HCT116 (cell line): ENCODE measurements at regions not wholly inside any gene's neighbourhood (a gene's known extent, or its start where the extent isn't known, plus 50 kb on each side); places are given as distances from the start of the nearest gene placed in this dataset.

Experiments
- ATAC-seq: fragments of 200-7000 bp; cut with Tn5 transposase; 2 replicates; pipeline ENCODE4 v1.9.1; 2020; ENCODE audit warnings: mild to moderate bottlenecking, moderate library complexity
- BruUV-seq: library from RNA; stranded (reverse); fragments of 400-500 nt; replicated peaks from 2 replicates; lab custom pipeline; 2021; lab: Mats Ljungman, UMichigan
- CTCF ChIA-PET: fragments of 300-600 bp; sonication (Branson Sonifier 250); formaldehyde crosslinking; loops from one replicate; lab custom pipeline; 2021; ENCODE audit warnings: antibody characterized with exemption; lab: Charles Lee
- POLR2A ChIA-PET: fragments of 300-600, 350-600 bp; sonication (Branson Sonifier 250); formaldehyde crosslinking; loops from one replicate; lab custom pipeline; 2021; ENCODE audit warnings: antibody characterized with exemption; lab: Charles Lee
- RAD21 ChIA-PET, 2 experiments: fragments of 300-600 bp; sonication (Branson Sonifier 250); formaldehyde crosslinking; loops; one replicate each; lab custom pipeline; 2023; ENCODE audit warnings: low total read pairs in 2 of 2; ENCODE audit not compliant: uncharacterized antibody in 2 of 2, unreplicated experiment in 2 of 2, low non-redundant PET in 1 of 2; lab: Charles Lee
- DNase-seq: peaks from one replicate; pipeline ENCODE4 v3.0.0-alpha.2; 2010; ENCODE audit warnings: low read depth, low spot score
- H2AFZ ChIP-seq: fragments of 200-600 bp; shearing (Covaris generic), sonication (generic); 2 replicates; pipeline ENCODE4 v1.6.1; 2017; ENCODE audit warnings: low read depth, mixed run types, mixed read lengths, antibody characterized with exemption, low read length; ENCODE audit not compliant: poor library complexity, severe bottlenecking
- H3K27ac ChIP-seq: 2 replicates; pipeline ENCODE4 v1.5.1; 2012; ENCODE audit warnings: low read depth, low read length
- H3K27me3 ChIP-seq: fragments of 200-600 bp; sonication (generic); 2 replicates; pipeline ENCODE4 v1.6.1; 2016; ENCODE audit warnings: mixed run types, low read length, mixed read lengths; ENCODE audit not compliant: insufficient read depth
- H3K36me3 ChIP-seq, 2 experiments: fragments of 200-500 bp in 1 of 2; fragments of 200-600 bp in 1 of 2; sonication (Bioruptor generic) in 1 of 2; sonication (generic) in 1 of 2; 2 replicates each; pipeline versions ENCODE4 v1.5.1 to v1.6.1; 2014 to 2016; ENCODE audit warnings: low read length in 2 of 2, inconsistent platforms in 1 of 2, mixed read lengths in 1 of 2, mixed run types in 1 of 2; ENCODE audit not compliant: insufficient read depth in 2 of 2, control insufficient read depth in 1 of 2
- H3K4me1 ChIP-seq, 2 experiments: fragments of 200-600 bp in 1 of 2; sonication (generic) in 1 of 2; 2 replicates each; pipeline versions ENCODE4 v1.5.1 to v1.6.1; 2012 to 2017; ENCODE audit warnings: low read length in 2 of 2, inconsistent platforms in 1 of 2, mild to moderate bottlenecking in 1 of 2, mixed read lengths in 1 of 2, mixed run types in 1 of 2, moderate library complexity in 1 of 2; ENCODE audit not compliant: insufficient read depth in 2 of 2, control insufficient read depth in 1 of 2
- H3K4me2 ChIP-seq: fragments of 200-600 bp; sonication (generic); 2 replicates; pipeline ENCODE4 v1.6.1; 2017; ENCODE audit warnings: mixed run types, low read length, mixed read lengths
- H3K4me3 ChIP-seq, 2 experiments: fragments of 200-600 bp in 1 of 2; sonication (generic) in 1 of 2; replicated peaks in 1 of 2; 2 replicates each; pipeline ENCODE4 v1.5.1; 2011 to 2016; ENCODE audit warnings: low read length in 2 of 2, control low read depth in 1 of 2, low read depth in 1 of 2, mild to moderate bottlenecking in 1 of 2, mixed read lengths in 1 of 2, mixed run types in 1 of 2
- H3K79me2 ChIP-seq: fragments of 200-600 bp; sonication (generic); 2 replicates; pipeline ENCODE4 v1.6.1; 2017; ENCODE audit warnings: mild to moderate bottlenecking, mixed run types, low read length, moderate library complexity, mixed read lengths; ENCODE audit not compliant: insufficient read depth
- H3K9ac ChIP-seq: fragments of 200-600 bp; sonication (generic); 2 replicates; pipeline ENCODE4 v1.6.1; 2016; ENCODE audit warnings: low read length, mixed read lengths
- H3K9me2 ChIP-seq: fragments of 200-600 bp; sonication (generic), shearing (Covaris generic); 2 replicates; pipeline ENCODE4 v1.6.1; 2017; ENCODE audit warnings: mixed run types, mild to moderate bottlenecking, moderate library complexity; ENCODE audit not compliant: insufficient read depth
- H3K9me3 ChIP-seq, 2 experiments: fragments of 200-500 bp in 1 of 2; fragments of 200-600 bp in 1 of 2; sonication (Bioruptor generic) in 1 of 2; sonication (generic) in 1 of 2; 2 replicates each; pipeline ENCODE4 v1.6.1; 2014 to 2017; ENCODE audit warnings: low read length in 2 of 2, mixed read lengths in 2 of 2, inconsistent platforms in 1 of 2, low read depth in 1 of 2, mild to moderate bottlenecking in 1 of 2, mixed run types in 1 of 2, moderate library complexity in 1 of 2; ENCODE audit not compliant: control insufficient read depth in 1 of 2, insufficient read depth in 1 of 2
- H4K20me1 ChIP-seq: fragments of 200-600 bp; sonication (generic), shearing (Covaris generic); 2 replicates; pipeline ENCODE4 v1.6.1; 2017; ENCODE audit warnings: mixed run types, mild to moderate bottlenecking, moderate library complexity; ENCODE audit not compliant: insufficient read depth
- ATF3 ChIP-seq: IDR thresholded peaks from 2 replicates; pipeline ENCODE4 v1.6.1; 2012
- CBX3 ChIP-seq: IDR thresholded peaks from 2 replicates; pipeline ENCODE4 v1.6.1; 2012; ENCODE audit warnings: low read depth
- EGR1 ChIP-seq: IDR thresholded peaks from 2 replicates; pipeline ENCODE4 v1.6.1; 2012; ENCODE audit warnings: low read depth
- EZH2phosphoT487 ChIP-seq: fragments of 200-600 bp; IDR thresholded peaks from 2 replicates; pipeline ENCODE4 v1.6.1; 2018; ENCODE audit warnings: antibody characterized with exemption, borderline replicate concordance
- FOSL1 ChIP-seq: IDR thresholded peaks from 2 replicates; pipeline ENCODE4 v1.6.1; 2012; ENCODE audit warnings: low read depth
- RAD21 ChIP-seq: IDR thresholded peaks from 2 replicates; pipeline ENCODE4 v1.6.1; 2012; ENCODE audit warnings: low read depth, mild to moderate bottlenecking
- SIN3A ChIP-seq: IDR thresholded peaks from 2 replicates; pipeline ENCODE4 v1.6.1; 2012; ENCODE audit warnings: low read depth
- SP1 ChIP-seq: IDR thresholded peaks from 2 replicates; pipeline ENCODE4 v1.6.1; 2012; ENCODE audit warnings: low read depth
- SRF ChIP-seq: IDR thresholded peaks from 2 replicates; pipeline ENCODE4 v1.6.1; 2012; ENCODE audit warnings: low read depth
- ZBTB33 ChIP-seq: IDR thresholded peaks from 2 replicates; pipeline ENCODE4 v1.6.1; 2011; ENCODE audit warnings: mild to moderate bottlenecking, low read length, moderate library complexity; ENCODE audit not compliant: insufficient replicate concordance; ENCODE audit errors: extremely low read depth
- ZFX ChIP-seq: fragments of 450-650 bp; IDR thresholded peaks from 2 replicates; pipeline ENCODE4 v1.6.1; 2017
- intact Hi-C: fragments of 100-400 bp; cut with micrococcal nuclease; formaldehyde crosslinking; loops from 2 replicates; pipeline ENCODE4 v1.10.0; 2022

- intact Hi-C loops: no loop called here
- H3K9ac ChIP-seq: no peak overlapping the region
- no peaks in the 10 kb centered on the region for H3K36me3 ChIP-seq
- H2AFZ ChIP-seq: no peak overlapping the region
- no peaks in the 10 kb centered on the region for H3K9me3 ChIP-seq
- no peaks in the 10 kb centered on the region for H3K79me2 ChIP-seq
- H3K27ac ChIP-seq: no peak overlapping the region
- no peak overlapping the region for H3K4me2 ChIP-seq
- BruUV-seq: no TSS peak
- no peaks in the 10 kb centered on the region for H3K9me2 ChIP-seq
- H3K27me3 ChIP-seq: no peaks in the 10 kb centered on the region
- DNase-seq (no peak), ATAC-seq (no peak)
- TF ChIP-seq ZFX (no peak), SP1 (no peak), SRF (no peak), ATF3 (no peak), CBX3 (no peak), SIN3A (no peak), RAD21 (no peak), EGR1 (no peak), FOSL1 (no peak), ZBTB33 (no peak), EZH2phosphoT487 (no peak)
- POLR2A ChIA-PET: interaction anchor here (0.6 kb wide), 1 partner anchor 825 kb away, joined by 7 read pairs; no protein-coding TSS in a partner anchor
- RAD21 ChIA-PET: no interaction called here
- no peaks in the 10 kb centered on the region for H4K20me1 ChIP-seq
- peaks cover 16 to 21% of the 10 kb centered on the region in 2 experiments for H3K4me1 ChIP-seq
- CTCF ChIA-PET: interaction anchor here (0.8 to 1.2 kb wide), 2 partner anchors 12 to 15 kb away, joined by 3 to 5 read pairs; no protein-coding TSS in a partner anchor
- H3K4me3 ChIP-seq: no peak overlapping the region
Observed at GRCh38 chr6:16950302-16950701, 151.5 kb upstream of the STMND1 start.
